ENCODE measurements at regions not wholly inside any gene's neighbourhood (a gene's known extent, or its start where the extent isn't known, plus 50 kb on each side); places are given as distances from the start of the nearest gene placed in this dataset.

DNA sequence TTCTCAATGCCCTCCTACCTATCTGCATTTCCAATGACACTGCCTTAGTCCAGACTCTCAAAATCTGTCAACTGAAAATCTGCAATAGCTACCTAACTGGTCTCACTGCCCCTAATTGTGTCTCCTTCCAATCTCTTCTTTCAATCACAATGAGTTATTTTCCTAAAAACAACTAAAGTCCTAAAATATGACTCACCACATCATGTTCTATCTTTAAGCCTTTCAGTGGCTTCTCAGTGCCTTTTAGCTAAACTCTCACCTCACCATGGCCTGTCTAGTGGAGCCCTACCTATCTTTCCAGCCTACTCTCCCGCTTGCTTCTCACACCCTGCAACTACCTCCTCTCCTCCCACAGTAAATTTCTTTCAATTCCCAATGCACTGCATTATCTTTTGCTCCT, 220.9 kb upstream of the PKDCC start:
- no peak for DNase-seq

DNA sequence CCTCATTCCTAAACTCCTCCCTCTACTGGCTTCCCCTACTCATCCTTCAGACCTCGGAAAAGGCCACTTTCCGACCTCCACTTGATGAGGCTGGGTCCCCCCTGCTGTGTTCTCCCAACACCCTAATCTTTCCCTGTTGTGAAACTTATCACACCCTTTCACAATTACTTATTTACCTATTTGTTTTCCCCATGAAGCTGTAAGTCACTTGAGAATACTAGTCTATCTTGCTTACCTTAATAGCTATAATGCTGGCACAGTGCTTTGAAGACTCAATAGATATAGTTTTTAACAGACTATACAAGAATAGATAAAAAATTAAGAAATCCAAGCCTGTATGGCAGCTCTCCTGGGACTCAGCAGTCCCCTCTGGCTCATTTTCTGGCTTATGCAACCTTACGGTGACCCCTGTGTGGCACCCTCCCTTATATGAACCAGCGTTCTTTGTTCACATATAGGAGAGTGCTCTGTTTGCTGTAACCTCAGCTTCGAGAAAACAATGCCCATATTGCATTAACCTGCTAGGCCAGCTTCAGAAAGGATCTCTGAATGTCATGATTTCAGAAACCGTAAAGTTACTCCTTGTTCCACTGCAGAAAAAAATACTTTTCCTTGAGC, 220.4 kb upstream of the PKDCC start:
- DNase-seq = no peak

- no peak for DNase-seq
These were observed 219.7 kb upstream of the PKDCC start for GRCh38 chr2:41828052-41828643.

DNA sequence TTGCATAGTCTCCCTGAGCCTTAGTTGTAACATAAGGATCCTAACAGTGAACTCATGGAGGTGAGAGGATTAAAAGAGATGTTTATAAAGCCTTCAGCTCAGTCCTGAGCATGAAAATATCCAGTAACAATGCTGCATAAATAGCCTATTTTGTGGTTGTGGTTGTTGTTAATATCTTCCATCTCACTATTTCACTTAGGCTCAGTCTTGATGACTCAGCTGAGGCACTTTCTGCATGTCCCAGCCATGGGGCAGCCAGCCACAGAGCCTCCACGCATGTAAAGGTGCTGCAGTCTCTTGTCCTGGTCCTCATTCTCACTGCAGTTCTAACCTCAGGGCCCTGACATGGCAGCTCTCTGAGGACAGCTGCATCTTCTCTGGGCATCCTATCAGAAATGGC, 218.8 kb upstream of the PKDCC start:
- DNase-seq = no peak

DNA sequence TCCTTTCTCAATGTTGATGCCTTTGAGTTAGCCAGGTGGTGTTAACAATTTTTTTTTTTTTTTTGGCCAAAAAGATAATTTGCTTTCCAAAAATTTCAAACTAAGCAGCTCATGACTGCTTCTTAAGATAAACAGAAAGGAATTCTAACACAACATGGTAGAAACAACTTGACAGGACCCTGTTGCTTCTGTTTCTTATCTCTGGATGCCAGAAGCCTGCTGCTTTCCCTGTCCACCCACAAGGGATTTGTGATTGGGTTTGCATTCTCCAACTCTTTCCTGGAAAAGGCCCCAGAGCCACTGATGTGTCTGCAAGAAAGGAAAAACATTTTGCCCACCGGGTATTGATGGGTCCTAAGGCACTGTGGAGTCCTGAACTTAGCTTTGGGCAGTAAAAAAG, 217.2 kb upstream of the PKDCC start:
- no peak for DNase-seq

DNA sequence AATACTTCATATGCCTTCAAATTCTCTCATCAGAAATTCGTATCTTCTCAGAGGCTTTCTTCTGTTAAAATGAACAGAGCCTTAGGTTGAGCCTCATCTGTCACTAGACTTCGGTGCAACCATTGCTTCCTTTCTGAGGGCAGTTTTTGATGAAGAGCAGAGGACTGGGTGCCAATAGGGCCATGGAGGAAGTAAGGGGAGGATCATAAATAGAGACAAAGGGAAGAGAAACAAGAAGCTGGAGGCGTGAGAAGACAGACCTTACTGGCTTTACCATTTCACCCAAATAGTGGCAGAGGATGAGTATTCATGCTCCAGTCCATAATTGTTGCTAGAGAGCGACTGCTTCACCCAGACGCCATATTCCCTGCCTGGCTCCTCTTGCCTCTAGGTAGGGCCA, 215.6 kb upstream of the PKDCC start:
- DNase-seq = no peak

- DNase-seq = no peak
These were observed 212.4 kb upstream of the PKDCC start for GRCh38 chr2:41835401-41835800.

- DNase-seq = no peak
These were observed 210.9 kb upstream of the PKDCC start for GRCh38 chr2:41836948-41837347.

- DNase-seq = no peak
These were observed 210.2 kb upstream of the PKDCC start for GRCh38 chr2:41837610-41838009.

GRCh38 chr2:41840702-41841551, 206.9 kb upstream of the PKDCC start:
- peak; percentile 94 for DNase-seq

DNA sequence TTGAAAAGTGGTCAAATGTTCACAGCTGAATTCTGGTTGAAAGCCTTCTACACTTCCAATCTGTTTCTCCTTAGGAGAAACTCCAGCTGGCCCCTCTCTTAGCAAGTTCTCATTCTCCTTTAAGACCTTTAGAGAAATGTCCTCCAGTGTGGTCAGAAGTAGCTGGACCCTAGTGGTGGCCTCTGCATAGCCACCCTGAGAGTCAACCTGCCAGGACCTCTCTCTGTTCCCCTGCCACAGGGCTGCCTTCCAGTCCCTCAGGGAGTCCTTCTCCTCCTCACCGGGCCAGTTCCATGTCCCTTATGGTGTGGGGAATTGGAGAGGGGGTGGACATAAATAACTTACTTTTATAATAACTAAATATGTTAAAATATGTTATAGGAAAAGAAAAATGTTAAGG, 200.9 kb upstream of the PKDCC start:
- no peak for DNase-seq

DNA sequence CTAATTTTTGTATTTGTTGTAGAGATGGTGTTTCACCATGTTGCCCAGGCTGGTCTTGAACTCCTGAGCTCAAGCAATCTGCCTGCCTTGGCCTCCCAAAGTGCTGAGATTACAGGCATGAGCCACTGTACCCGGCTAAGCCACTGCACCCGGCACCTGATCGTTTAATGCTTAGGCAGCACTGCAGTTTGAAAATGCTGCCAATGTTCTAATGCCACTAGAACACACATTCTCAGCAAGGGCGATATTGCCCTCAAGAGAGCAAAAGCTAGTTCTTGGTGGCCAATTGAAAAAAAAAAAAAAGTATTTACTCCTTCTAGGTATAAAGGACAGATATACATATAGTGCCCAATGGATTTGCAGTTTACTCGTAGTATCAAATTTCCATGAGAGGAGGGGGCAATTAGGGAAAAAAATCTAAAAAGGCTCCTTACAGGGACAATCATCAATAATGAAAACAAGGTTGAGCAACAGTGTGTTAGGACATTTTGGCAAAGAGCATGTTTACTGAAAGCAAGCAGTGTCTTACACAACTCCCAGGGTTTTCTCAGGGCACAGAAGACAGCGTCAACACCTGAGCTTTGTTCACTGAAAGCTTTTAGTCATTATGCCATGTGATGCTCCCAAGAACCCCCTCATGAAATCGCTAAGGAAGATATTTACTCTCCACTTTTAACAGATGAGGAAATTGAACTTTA, 199.9 kb upstream of the PKDCC start:
- DNase-seq = no peak

- no peak for DNase-seq
These were observed 196.3 kb upstream of the PKDCC start for GRCh38 chr2:41851554-41851953.

GRCh38 chr2:41853427-41854191, 194.2 kb upstream of the PKDCC start:
- DNase-seq = no peak

DNA sequence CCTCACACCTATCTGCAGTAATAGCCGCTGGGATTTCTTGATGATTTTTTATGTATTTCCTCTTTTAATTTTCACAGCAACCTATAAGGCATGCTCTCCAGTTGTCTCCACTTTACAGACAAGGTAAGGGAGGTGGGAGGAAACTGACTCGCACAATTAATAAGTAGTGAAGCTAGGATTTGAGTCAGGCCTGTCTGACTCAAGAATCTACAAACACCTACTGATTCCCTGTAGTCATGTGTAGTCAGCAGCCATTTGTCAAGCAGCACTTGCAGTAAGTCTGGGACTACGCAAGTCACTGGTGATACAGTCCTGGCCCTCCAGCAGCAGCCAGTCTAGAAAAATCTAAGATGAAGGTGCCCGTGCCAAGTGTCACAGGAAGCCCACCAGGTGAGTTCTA, 193.6 kb upstream of the PKDCC start:
- no peak for DNase-seq

DNA sequence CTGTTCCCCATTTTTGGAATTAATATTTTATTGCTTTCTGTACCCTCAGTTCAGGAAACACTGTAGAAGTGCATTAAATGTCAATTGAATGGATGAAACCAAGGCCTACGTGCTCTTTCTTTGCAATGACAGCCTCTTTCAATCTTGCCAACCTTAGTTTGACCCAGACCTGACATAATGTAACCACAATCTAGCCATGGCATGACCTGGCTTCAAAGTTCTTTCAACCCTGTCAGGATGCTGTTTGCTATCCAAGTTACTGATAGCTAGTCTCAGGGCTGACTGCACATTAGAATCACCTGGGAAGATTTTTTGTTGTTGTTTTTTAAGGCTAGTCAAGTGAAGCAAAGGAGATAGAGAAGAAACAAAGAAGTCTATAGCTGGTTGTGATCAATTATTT, 190.9 kb upstream of the PKDCC start:
- no peak for DNase-seq

- DNase-seq = no peak
These were observed 188.0 kb upstream of the PKDCC start for GRCh38 chr2:41859615-41860514.

GRCh38 chr2:41863062-41863461, 184.8 kb upstream of the PKDCC start:
- DNase-seq = no peak

DNA sequence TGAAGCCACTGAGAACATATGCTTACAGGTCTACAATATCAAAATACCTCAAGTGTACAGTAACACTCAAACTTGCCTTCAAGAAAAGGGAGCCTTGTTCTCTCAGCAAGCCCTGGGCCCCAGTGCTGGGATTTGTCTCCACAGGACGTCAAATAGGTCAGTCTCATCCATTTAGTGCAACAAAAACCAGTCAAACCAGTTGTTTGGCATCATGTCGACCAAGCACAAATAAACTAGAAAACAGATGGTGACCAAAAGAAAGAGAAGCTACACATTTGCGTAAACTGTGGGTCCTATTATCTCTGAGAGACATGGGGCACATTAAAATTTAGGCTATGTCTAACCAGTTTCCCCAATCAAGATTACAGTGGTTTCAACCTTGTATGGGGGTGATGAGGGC, 182.6 kb upstream of the PKDCC start:
- no peak for DNase-seq

DNA sequence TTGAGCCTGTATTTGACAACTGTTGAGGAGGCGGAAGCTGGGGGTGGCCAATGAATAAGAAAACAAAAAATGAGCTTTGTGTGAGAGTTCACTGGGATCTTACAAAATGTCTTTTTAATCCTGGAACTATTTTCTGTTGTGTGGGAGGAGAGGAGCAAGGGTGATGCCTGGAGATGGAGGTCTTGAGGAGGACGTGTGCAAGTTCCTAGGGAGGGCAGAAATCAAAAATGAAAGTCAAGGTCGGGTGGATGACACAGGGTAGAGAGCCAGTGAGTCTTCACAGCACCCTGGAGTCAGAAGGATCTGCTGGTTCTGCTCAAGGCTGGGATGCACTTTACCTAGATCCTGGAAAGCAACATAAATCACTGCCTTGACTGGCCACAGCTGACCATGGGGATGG, 180.3 kb upstream of the PKDCC start:
- no peak for DNase-seq

GRCh38 chr2:41869542-41870264, 178.1 kb upstream of the PKDCC start:
- no peak for DNase-seq
